SK-N-MC (cell line): ENCODE measurements at regions not wholly inside any gene's neighbourhood (a gene's known extent, or its start where the extent isn't known, plus 50 kb on each side); places are given as distances from the start of the nearest gene placed in this dataset.

ENCODE experiments used
- DNase-seq: peaks from one replicate; pipeline ENCODE4 v3.0.0-alpha.2; 2011; ENCODE audit warnings: low read depth, low spot score
- H3K27ac ChIP-seq: fragments of 200-600 bp; sonication (generic); 2 replicates; pipeline ENCODE4 v1.5.1; 2016; ENCODE audit warnings: mixed run types
- H3K36me3 ChIP-seq: fragments of 200-600 bp; sonication (generic); 2 replicates; pipeline ENCODE4 v1.6.1; 2017; ENCODE audit warnings: antibody characterized with exemption, low read length, mixed read lengths; ENCODE audit not compliant: insufficient read depth
- H3K4me3 ChIP-seq: fragments of 200-600 bp; sonication (generic); 2 replicates; pipeline ENCODE4 v1.5.1; 2016
- H3K9ac ChIP-seq: fragments of 200-600 bp; sonication (generic); 2 replicates; pipeline ENCODE4 v1.8.0; 2017; ENCODE audit warnings: mixed run types, mixed read lengths; ENCODE audit not compliant: insufficient read length
- H3K9me3 ChIP-seq: fragments of 200-600 bp; sonication (generic); 2 replicates; pipeline ENCODE4 v1.6.1; 2017; ENCODE audit warnings: low read depth, mild to moderate bottlenecking, antibody characterized with exemption, low read length, moderate library complexity, mixed read lengths
- EZH2 ChIP-seq: fragments of 200-600 bp; sonication (generic); IDR thresholded peaks from one replicate; pipeline ENCODE4 v1.6.1; 2017; ENCODE audit warnings: antibody characterized with exemption
- FOXP2 ChIP-seq: optimal IDR thresholded peaks from 2 replicates; pipeline ENCODE3; 2011; ENCODE audit warnings: mild to moderate bottlenecking, moderate library complexity; ENCODE audit not compliant: insufficient read depth; ENCODE audit errors: extremely low read length, control extremely low read depth
- POLR2AphosphoS5 ChIP-seq: IDR thresholded peaks from 2 replicates; pipeline ENCODE4 v1.6.1; 2012; ENCODE audit warnings: mild to moderate bottlenecking, low read depth, low read length, borderline replicate concordance

DNA sequence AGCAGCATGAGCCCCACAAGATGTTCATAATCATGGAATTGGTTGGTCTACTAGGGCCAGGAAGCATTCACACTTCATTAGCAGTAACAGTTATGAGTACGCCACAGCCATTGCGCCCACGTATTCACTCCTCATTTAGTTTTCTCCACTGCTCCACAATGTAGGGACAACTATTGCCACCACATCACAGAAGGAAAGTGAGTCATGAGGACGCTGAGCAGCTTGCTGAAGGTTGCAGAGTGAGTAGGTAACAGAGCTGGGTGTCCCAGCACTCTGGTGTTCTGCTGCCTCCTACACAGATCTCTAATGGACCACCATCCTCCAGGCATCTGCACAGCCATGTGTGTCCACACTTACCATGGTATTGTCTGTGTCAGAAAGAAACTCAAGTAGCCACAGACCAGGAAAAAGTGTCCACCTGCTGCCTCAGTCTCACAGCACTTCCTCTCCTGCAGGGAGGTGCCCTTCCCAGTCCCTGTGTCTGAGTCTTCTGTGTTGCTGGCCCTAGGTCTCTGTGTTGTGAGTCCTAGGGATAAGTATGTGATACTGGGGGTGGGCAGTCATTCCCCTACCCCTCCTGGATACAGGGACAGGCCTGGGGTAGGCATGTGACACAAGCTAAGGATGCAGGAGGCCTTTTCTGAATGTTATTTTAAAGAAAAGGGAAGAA lies 103.9 kb downstream of the TTLL2 start:
- no peaks in the 10 kb centered on the region for H3K9me3 ChIP-seq
- no peak overlapping the region for H3K27ac ChIP-seq
- H3K4me3 ChIP-seq = no peak overlapping the region
- no peak for TF ChIP-seq POLR2AphosphoS5
- no peak for TF ChIP-seq EZH2
- no peak for TF ChIP-seq FOXP2
- no peaks in the 10 kb centered on the region for H3K36me3 ChIP-seq
- DNase-seq = no peak
- H3K9ac ChIP-seq = no peak overlapping the region

DNA sequence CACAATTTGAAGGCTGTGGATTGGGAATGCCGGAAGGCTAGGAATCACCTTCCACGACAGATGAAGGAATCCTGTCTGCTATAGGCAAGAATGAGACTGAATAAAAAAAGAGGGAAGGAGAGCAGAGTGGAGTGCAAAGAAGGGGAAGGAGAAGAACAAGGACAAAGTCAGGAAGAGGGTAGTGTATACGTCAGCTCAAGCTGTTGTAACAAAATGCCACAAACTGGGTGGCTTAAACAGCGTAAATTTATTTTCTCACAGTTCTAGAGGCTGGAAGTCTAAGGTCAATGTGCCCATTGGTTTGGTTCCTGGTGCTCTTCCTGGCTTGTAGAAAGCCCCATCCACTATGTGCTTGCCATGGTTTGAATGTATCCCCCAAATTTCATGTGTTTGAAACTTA lies 104.5 kb downstream of the TTLL2 start:
- H3K36me3 ChIP-seq = no peaks in the 10 kb centered on the region
- TF ChIP-seq FOXP2 = no peak
- TF ChIP-seq EZH2 = no peak
- TF ChIP-seq POLR2AphosphoS5 = no peak
- H3K9ac ChIP-seq = no peak overlapping the region

DNA sequence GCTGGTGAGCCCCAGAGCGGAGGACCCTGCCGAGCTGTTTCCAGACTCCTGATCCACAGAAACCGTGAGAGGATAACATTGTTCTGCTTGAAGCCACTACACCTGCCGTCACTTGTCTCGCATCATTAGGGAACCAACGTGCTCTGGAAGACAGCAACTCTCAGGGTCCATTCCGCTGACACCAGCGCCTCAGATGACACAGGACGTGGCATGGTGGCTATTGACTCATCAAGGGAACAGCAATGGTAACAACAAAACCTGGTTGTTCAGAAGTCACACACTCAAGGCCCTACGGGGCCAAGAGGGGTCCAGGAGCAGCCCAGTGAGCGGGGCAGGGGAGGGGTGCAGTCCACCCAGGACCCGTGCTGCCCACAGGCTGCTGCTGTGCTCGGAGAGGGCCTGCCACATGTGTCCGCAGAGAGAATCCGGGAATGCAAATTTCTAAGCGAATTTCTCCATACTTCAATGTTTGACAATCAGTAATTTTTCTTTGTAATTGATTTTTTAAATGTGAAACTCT lies 110.4 kb downstream of the TTLL2 start:
- no peak for DNase-seq
- Histone ChIP-seq H3K36me3 (no peaks in the 10 kb centered on the region), H3K27ac (no peak overlapping the region), H3K4me3 (no peak overlapping the region), H3K9me3 (no peaks in the 10 kb centered on the region), H3K9ac (no peak overlapping the region)
- TF ChIP-seq FOXP2 = no peak
- no peak for TF ChIP-seq EZH2
- no peak for TF ChIP-seq POLR2AphosphoS5

More for the DNA sequence above, 104.5 kb downstream of the TTLL2 start:
- no peak for DNase-seq
- Histone ChIP-seq H3K9me3 (no peaks in the 10 kb centered on the region), H3K27ac (no peak overlapping the region), H3K4me3 (no peak overlapping the region)

- no peak for TF ChIP-seq FOXP2
- no peak for TF ChIP-seq EZH2
- no peak for TF ChIP-seq POLR2AphosphoS5
- Histone ChIP-seq H3K27ac (no peak overlapping the region), H3K9me3 (no peaks in the 10 kb centered on the region), H3K36me3 (no peaks in the 10 kb centered on the region), H3K9ac (no peak overlapping the region), H3K4me3 (no peak overlapping the region)
- no peak for DNase-seq
Observed at GRCh38 chr6:167437888-167438484, 113.1 kb downstream of the TTLL2 start.

DNA sequence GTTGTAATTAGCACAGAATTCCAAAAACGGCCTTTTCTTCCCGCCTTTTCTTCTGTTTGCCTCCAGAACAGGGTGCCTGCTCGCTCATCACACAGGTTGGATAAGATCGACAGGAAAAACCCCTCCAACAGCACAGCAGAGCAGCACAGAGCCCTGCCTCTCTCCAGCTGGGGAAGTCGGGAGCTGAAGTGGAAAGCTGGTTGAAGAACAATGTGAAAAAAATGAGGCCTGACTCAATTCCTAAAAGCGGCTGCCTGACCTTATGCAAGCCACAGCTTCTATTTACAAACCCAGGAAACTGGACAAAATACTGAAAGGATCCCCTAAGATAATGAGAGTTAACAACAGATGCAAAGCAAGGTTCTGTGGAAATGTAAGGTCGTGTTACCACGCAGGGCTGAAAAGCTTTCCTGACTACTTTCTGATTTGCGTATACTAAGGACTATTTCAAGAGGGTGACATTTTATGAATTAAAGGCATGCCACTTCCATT lies 116.9 kb downstream of the TTLL2 start:
- H3K36me3 ChIP-seq = no peaks in the 10 kb centered on the region
- no peaks in the 10 kb centered on the region for H3K9me3 ChIP-seq
- H3K27ac ChIP-seq = no peak overlapping the region
- TF ChIP-seq POLR2AphosphoS5 (no peak), FOXP2 (no peak), EZH2 (no peak)
- DNase-seq = no peak
- no peak overlapping the region for H3K4me3 ChIP-seq
- no peak overlapping the region for H3K9ac ChIP-seq

- DNase-seq = no peak
- Histone ChIP-seq H3K9ac (no peak overlapping the region), H3K4me3 (no peak overlapping the region), H3K9me3 (no peaks in the 10 kb centered on the region), H3K36me3 (no peaks in the 10 kb centered on the region), H3K27ac (no peak overlapping the region)
- TF ChIP-seq POLR2AphosphoS5 = no peak
- no peak for TF ChIP-seq EZH2
- TF ChIP-seq FOXP2 = no peak
Observed at GRCh38 chr6:167442245-167442644, 117.4 kb downstream of the TTLL2 start.

DNA sequence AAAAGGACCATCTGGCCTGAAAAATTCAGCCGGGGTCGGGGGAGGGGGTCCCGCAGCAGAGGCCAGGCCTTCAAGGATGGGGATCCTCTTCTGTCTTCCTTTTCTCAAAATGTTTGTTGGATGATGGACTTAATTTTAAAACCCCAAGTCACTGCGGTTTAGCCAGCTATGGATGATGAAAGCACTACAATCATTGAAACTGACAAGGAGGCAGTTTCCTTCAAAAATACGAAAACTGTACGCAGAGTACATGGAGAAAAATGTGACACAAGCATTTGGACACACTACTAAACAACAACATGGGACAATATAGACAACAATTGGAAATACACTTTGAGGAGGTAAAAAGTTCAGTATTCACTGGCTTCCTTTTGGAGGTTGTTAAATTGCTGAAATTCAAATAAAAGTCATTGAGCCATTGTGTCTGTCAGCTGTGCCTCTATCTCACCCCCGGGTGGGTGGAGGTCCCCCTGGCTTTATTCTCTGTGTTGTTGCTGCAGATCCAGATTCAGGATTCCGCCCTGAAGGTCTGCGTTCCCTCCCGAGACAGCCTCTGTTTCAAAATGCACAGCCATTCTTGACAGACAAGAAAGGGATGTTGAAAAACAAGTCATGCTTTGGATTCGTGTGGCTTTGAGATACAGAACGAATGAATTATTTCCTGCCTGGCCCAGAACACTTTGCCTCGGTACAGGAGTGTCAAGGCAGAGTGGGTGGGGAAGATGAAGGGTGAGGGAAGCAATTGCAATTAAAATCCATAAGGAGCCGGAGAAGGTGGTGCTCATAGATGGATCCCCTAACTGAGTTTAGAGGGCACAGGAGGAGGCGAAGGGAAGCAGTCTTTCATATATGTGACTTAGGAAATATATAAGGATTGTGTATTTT lies 118.2 kb downstream of the TTLL2 start:
- H3K36me3 ChIP-seq = no peaks in the 10 kb centered on the region
- H3K27ac ChIP-seq = no peak overlapping the region
- no peaks in the 10 kb centered on the region for H3K9me3 ChIP-seq
- TF ChIP-seq POLR2AphosphoS5 (no peak), EZH2 (no peak), FOXP2 (no peak)
- DNase-seq = no peak
- H3K4me3 ChIP-seq = no peak overlapping the region
- H3K9ac ChIP-seq = no peak overlapping the region
